ENCODE measurements at regions not wholly inside any gene's neighbourhood (a gene's known extent, or its start where the extent isn't known, plus 50 kb on each side); places are given as distances from the start of the nearest gene placed in this dataset.

- no peak overlapping the region for H3K4me3 ChIP-seq (replicated peaks in 1 of 2; ENCODE audit: low read depth in 2 of 2, low read length in 2 of 2)
- TF ChIP-seq CTCF (IDR thresholded peaks at IDR 0.05; ENCODE audit: low read depth, low read length), result no peak
- DNase-seq (ENCODE audit: low read depth in 2 of 2), result no peak
Observed at GRCh38 chr5:163221581-163221980, 215.8 kb upstream of the CCNG1 start.

- DNase-seq (ENCODE audit: low read depth in 2 of 2), result no peak
- no peak for TF ChIP-seq CTCF (IDR thresholded peaks at IDR 0.05; ENCODE audit: low read depth, low read length)
- no peak overlapping the region for H3K4me3 ChIP-seq (replicated peaks in 1 of 2; ENCODE audit: low read depth in 2 of 2, low read length in 2 of 2)
Observed at GRCh38 chr5:163222982-163223381, 214.4 kb upstream of the CCNG1 start.

- no peak for DNase-seq (ENCODE audit: low read depth in 2 of 2)
- no peak for TF ChIP-seq CTCF (IDR thresholded peaks at IDR 0.05; ENCODE audit: low read depth, low read length)
- no peak overlapping the region for H3K4me3 ChIP-seq (replicated peaks in 1 of 2; ENCODE audit: low read depth in 2 of 2, low read length in 2 of 2)
Observed at GRCh38 chr5:163244445-163244987, 192.9 kb upstream of the CCNG1 start.

GRCh38 chr5:163245584-163245983 lies 191.8 kb upstream of the CCNG1 start:
- H3K4me3 ChIP-seq (replicated peaks in 1 of 2; ENCODE audit: low read depth in 2 of 2, low read length in 2 of 2), result no peak overlapping the region
- DNase-seq (ENCODE audit: low read depth in 2 of 2), result no peak
- TF ChIP-seq CTCF (IDR thresholded peaks at IDR 0.05; ENCODE audit: low read depth, low read length), result no peak

- no peak for DNase-seq (ENCODE audit: low read depth in 2 of 2)
- no peak for TF ChIP-seq CTCF (IDR thresholded peaks at IDR 0.05; ENCODE audit: low read depth, low read length)
- H3K4me3 ChIP-seq (replicated peaks in 1 of 2; ENCODE audit: low read depth in 2 of 2, low read length in 2 of 2), result no peak overlapping the region
Observed at GRCh38 chr5:163248333-163248732, 189.1 kb upstream of the CCNG1 start.

GRCh38 chr5:163248871-163249270 lies 188.5 kb upstream of the CCNG1 start:
- TF ChIP-seq CTCF (IDR thresholded peaks at IDR 0.05; ENCODE audit: low read depth, low read length), result no peak
- DNase-seq (ENCODE audit: low read depth in 2 of 2), result peak in 1 of 2 donors; percentile 49
- H3K4me3 ChIP-seq (replicated peaks in 1 of 2; ENCODE audit: low read depth in 2 of 2, low read length in 2 of 2), result no peak overlapping the region

- DNase-seq (ENCODE audit: low read depth in 2 of 2), result no peak
- TF ChIP-seq CTCF (IDR thresholded peaks at IDR 0.05; ENCODE audit: low read depth, low read length), result no peak
- no peak overlapping the region for H3K4me3 ChIP-seq (replicated peaks in 1 of 2; ENCODE audit: low read depth in 2 of 2, low read length in 2 of 2)
Observed at GRCh38 chr5:163252950-163253349, 184.4 kb upstream of the CCNG1 start.

Measured in cardiac fibroblast (primary cell).